ENCODE measurements at regions not wholly inside any gene's neighbourhood (a gene's known extent, or its start where the extent isn't known, plus 50 kb on each side); places are given as distances from the start of the nearest gene placed in this dataset.

DNA sequence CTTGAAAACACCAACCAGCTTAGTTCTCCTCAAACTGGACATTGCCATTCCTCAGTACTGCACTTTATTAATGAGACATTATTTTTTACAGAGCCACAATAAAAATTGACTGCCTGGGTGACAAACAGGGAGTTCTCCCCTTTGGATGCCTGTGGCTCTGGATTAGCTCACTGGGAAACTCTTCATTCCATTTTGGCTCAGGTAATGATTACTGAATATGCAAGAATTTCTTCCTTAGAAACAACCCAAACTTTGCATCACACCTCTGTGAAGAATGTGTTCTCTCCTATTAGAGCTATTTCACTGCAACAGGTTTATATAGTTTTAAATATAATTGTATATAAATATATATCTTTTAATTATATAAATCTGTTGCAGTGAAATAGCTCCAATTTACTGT lies 2065.8 kb downstream of the ARAP2 start:
- no peak for TF ChIP-seq EZH2phosphoT487 (IDR thresholded peaks at IDR 0.05; ENCODE audit: borderline replicate concordance, low read depth, low read length)
- no peak for TF ChIP-seq CTCF (conservative IDR thresholded peaks at IDR 0.05; ENCODE audit: low read length)
- H3K4me3 ChIP-seq (ENCODE audit: low read depth, low read length, poor library complexity, severe bottlenecking), result no peak overlapping the region
- POLR2A ChIA-PET, result interaction anchor here (0.6 to 1.2 kb wide), 2 partner anchors 12 to 63 kb away, joined by 3 to 4 read pairs; no protein-coding TSS in a partner anchor
- no peak overlapping the region for H3K27ac ChIP-seq (ENCODE audit: low read depth, low read length, poor library complexity, severe bottlenecking)
- H3K79me2 ChIP-seq (ENCODE audit: insufficient read depth, low read depth, low read length), result no peaks in the 10 kb centered on the region
- H3K4me1 ChIP-seq (ENCODE audit: insufficient read depth, low read length, poor library complexity, severe bottlenecking), result no peaks in the 10 kb centered on the region
- CTCF ChIA-PET (ENCODE audit: unreplicated experiment), result no interaction called here
- H3K9me3 ChIP-seq (ENCODE audit: low read length), result peaks cover 6% of the 10 kb centered on the region; the same call in 1 of the 2 replicates
- H3K9me2 ChIP-seq (ENCODE audit: insufficient read depth, low read length), result no peaks in the 10 kb centered on the region
- H3K4me2 ChIP-seq (ENCODE audit: low read length), result no peak overlapping the region
- intact Hi-C loops (cut with micrococcal nuclease; ENCODE audit: unreplicated experiment), result no loop called here
- no peak overlapping the region for H2AFZ ChIP-seq (ENCODE audit: low read length)
- no peaks in the 10 kb centered on the region for H3K36me3 ChIP-seq (ENCODE audit: insufficient read depth, low read length)
- no peak for DNase-seq (ENCODE audit: low spot score)
- BruUV-seq (replicated peaks), result no TSS peak
- H4K20me1 ChIP-seq (ENCODE audit: insufficient read depth, low read length), result no peaks in the 10 kb centered on the region

DNA sequence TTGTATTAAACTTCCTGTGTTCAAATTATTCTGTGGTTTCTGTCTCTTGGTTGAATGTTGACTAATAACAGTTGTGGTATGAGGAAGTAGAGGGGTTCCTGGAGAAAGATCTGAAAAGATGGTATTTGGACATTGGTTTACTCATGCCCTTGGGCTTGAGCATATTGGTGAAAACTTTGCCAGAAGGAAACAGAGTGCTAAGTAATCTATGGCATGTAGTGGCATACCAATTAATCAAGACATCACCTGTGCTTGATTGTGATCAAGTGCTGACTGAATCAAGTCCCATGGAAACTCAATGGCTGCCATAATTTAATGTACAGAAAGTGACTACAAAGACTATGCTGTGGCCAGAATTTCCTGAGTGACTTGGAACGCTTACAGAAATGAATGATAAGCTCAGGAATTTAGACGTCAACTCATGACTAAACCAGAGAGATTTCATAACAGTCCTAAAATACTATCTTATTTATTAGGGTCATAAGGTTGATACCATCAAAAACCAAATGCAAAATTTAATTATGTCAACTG lies 2062.9 kb downstream of the ARAP2 start:
- Histone ChIP-seq H3K9me3 (ENCODE audit: low read length) (peaks cover 5% of the 10 kb centered on the region; the same call in 1 of the 2 replicates), H3K79me2 (ENCODE audit: insufficient read depth, low read depth, low read length) (no peaks in the 10 kb centered on the region), H3K4me3 (ENCODE audit: low read depth, low read length, poor library complexity, severe bottlenecking) (no peak overlapping the region), H3K4me2 (ENCODE audit: low read length) (no peak overlapping the region), H3K36me3 (ENCODE audit: insufficient read depth, low read length) (no peaks in the 10 kb centered on the region), H4K20me1 (ENCODE audit: insufficient read depth, low read length) (no peaks in the 10 kb centered on the region), H3K27ac (ENCODE audit: low read depth, low read length, poor library complexity, severe bottlenecking) (no peak overlapping the region), H3K9me2 (ENCODE audit: insufficient read depth, low read length) (no peaks in the 10 kb centered on the region), H3K4me1 (ENCODE audit: insufficient read depth, low read length, poor library complexity, severe bottlenecking) (no peaks in the 10 kb centered on the region), H2AFZ (ENCODE audit: low read length) (no peak overlapping the region)
- intact Hi-C loops (cut with micrococcal nuclease; ENCODE audit: unreplicated experiment), result no loop called here
- TF ChIP-seq CTCF (conservative IDR thresholded peaks at IDR 0.05; ENCODE audit: low read length) (no peak), EZH2phosphoT487 (IDR thresholded peaks at IDR 0.05; ENCODE audit: borderline replicate concordance, low read depth, low read length) (no peak)
- POLR2A ChIA-PET, result no interaction called here
- DNase-seq (ENCODE audit: low spot score), result no peak
- BruUV-seq (replicated peaks), result no TSS peak
- CTCF ChIA-PET (ENCODE audit: unreplicated experiment), result no interaction called here

DNA sequence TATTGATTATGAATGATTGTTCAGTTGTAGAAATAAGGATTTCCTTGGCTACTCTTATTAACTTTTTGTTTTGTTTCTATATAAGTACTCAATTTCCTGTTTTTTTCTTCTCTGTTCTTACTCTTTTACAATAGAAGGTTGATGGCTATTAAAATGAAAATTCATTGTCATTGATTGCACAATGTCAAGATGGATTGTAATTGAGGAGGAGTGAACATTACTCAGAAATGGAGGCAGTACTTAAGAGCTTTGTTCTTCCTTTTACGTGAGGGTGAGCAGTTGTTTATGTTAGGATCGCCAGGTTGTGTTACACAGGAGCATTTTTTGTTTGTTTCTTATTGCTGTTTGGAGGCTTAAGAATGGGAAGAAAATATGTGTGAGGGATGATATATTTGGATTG lies 2062.4 kb downstream of the ARAP2 start:
- no peak overlapping the region for H3K4me2 ChIP-seq (ENCODE audit: low read length)
- no peaks in the 10 kb centered on the region for H3K79me2 ChIP-seq (ENCODE audit: insufficient read depth, low read depth, low read length)
- H3K9me3 ChIP-seq (ENCODE audit: low read length), result no peaks in the 10 kb centered on the region

More for the DNA sequence above, 2062.4 kb downstream of the ARAP2 start:
- no peaks in the 10 kb centered on the region for H4K20me1 ChIP-seq (ENCODE audit: insufficient read depth, low read length)
- no peak overlapping the region for H2AFZ ChIP-seq (ENCODE audit: low read length)
- H3K9me2 ChIP-seq (ENCODE audit: insufficient read depth, low read length), result no peaks in the 10 kb centered on the region
- H3K4me1 ChIP-seq (ENCODE audit: insufficient read depth, low read length, poor library complexity, severe bottlenecking), result no peaks in the 10 kb centered on the region
- intact Hi-C loops (cut with micrococcal nuclease; ENCODE audit: unreplicated experiment), result no loop called here
- no peak overlapping the region for H3K4me3 ChIP-seq (ENCODE audit: low read depth, low read length, poor library complexity, severe bottlenecking)
- TF ChIP-seq EZH2phosphoT487 (IDR thresholded peaks at IDR 0.05; ENCODE audit: borderline replicate concordance, low read depth, low read length) (no peak), CTCF (conservative IDR thresholded peaks at IDR 0.05; ENCODE audit: low read length) (no peak)
- no peak for DNase-seq (ENCODE audit: low spot score)
- BruUV-seq (replicated peaks), result no TSS peak
- no peak overlapping the region for H3K27ac ChIP-seq (ENCODE audit: low read depth, low read length, poor library complexity, severe bottlenecking)
- ChIA-PET CTCF (ENCODE audit: unreplicated experiment) (no interaction called here), POLR2A (no interaction called here)
- no peaks in the 10 kb centered on the region for H3K36me3 ChIP-seq (ENCODE audit: insufficient read depth, low read length)
